Breast epithelium (tissue), 4 donors: ENCODE measurements at regions not wholly inside any gene's neighbourhood (a gene's known extent, or its start where the extent isn't known, plus 50 kb on each side); places are given as distances from the start of the nearest gene placed in this dataset.

Experiments
- DNase-seq, 2 donors: peaks; one replicate each; pipeline ENCODE4 v3.0.0-alpha.2; 2019; ENCODE audit warnings: low spot score in 2 of 2
- H3K27ac ChIP-seq, 2 donors: fragments of 200-600 bp; sonication (generic) in 1 of 2; one replicate each; pipeline ENCODE4 v1.5.1; 2016 to 2019; ENCODE audit warnings: mild to moderate bottlenecking in 1 of 2
- H3K27me3 ChIP-seq, 2 donors: fragments of 200-600 bp; sonication (generic) in 1 of 2; one replicate each; pipeline versions ENCODE4 v1.5.1 to v1.6.0; 2017 to 2019; ENCODE audit warnings: control low read depth in 1 of 2, mild to moderate bottlenecking in 1 of 2
- H3K36me3 ChIP-seq: fragments of 200-600 bp; one replicate; pipeline ENCODE4 v1.5.1; 2019
- H3K4me1 ChIP-seq, 2 donors: fragments of 200-600 bp; sonication (generic); one replicate each; pipeline ENCODE4 v1.5.1; 2016 to 2019; ENCODE audit warnings: control low read depth in 1 of 2
- H3K4me3 ChIP-seq, 3 donors: fragments of 200-600 bp; sonication (generic); 1 replicate in 2 of 3; 2 replicates in 1 of 3; pipeline ENCODE4 v1.5.1; 2016 to 2019; ENCODE audit warnings: mild to moderate bottlenecking in 3 of 3, moderate library complexity in 2 of 3
- H3K9me3 ChIP-seq, 2 donors: fragments of 200-600 bp; sonication (generic) in 1 of 2; one replicate each; pipeline ENCODE4 v1.5.1; 2016 to 2019; ENCODE audit warnings: control low read depth in 1 of 2
- CTCF ChIP-seq, 3 donors: fragments of 450-650 bp; IDR thresholded peaks; one replicate each; pipeline ENCODE4 v1.5.1; 2016 to 2017; ENCODE audit warnings: antibody characterized with exemption in 3 of 3, mild to moderate bottlenecking in 3 of 3, moderate library complexity in 3 of 3
- POLR2A ChIP-seq: fragments of 450-650 bp; IDR thresholded peaks from one replicate; pipeline ENCODE4 v1.6.1; 2016; ENCODE audit warnings: antibody characterized with exemption, mild to moderate bottlenecking, moderate library complexity
- POLR2AphosphoS5 ChIP-seq, 3 donors: sonication (generic); formaldehyde crosslinking; IDR thresholded peaks; one replicate each; pipeline ENCODE4 v1.6.1; 2017; ENCODE audit warnings: antibody characterized with exemption in 3 of 3
- intact Hi-C: fragments of 100-400 bp; cut with DNase I; formaldehyde crosslinking; loops from one replicate; pipeline ENCODE4 v1.15.1; 2023; ENCODE audit warnings: low total_unique reads

- Histone ChIP-seq H3K4me3 (no peak overlapping the region), H3K27me3 (no peaks in the 10 kb centered on the region), H3K4me1 (no peaks in the 10 kb centered on the region), H3K36me3 (no peaks in the 10 kb centered on the region), H3K9me3 (no peaks in the 10 kb centered on the region), H3K27ac (no peak overlapping the region)
- no peak for DNase-seq
- TF ChIP-seq CTCF (IDR thresholded peaks at IDR 0.05) (no peak), POLR2A (no peak), POLR2AphosphoS5 (IDR thresholded peaks at IDR 0.05) (no peak)
- intact Hi-C loops, result no loop called here
These were observed 1412.1 kb downstream of the PLA2G4A start for GRCh38 chr1:188240772-188241406.

- no peak overlapping the region for H3K27ac ChIP-seq
- no peak for TF ChIP-seq POLR2A
- no peak for TF ChIP-seq POLR2AphosphoS5 (IDR thresholded peaks at IDR 0.05)
- TF ChIP-seq CTCF (IDR thresholded peaks at IDR 0.05), result no peak
- DNase-seq, result no peak
- intact Hi-C loops, result no loop called here
- no peaks in the 10 kb centered on the region for H3K27me3 ChIP-seq
- no peaks in the 10 kb centered on the region for H3K36me3 ChIP-seq
- H3K4me3 ChIP-seq, result no peak overlapping the region
- H3K4me1 ChIP-seq, result no peaks in the 10 kb centered on the region
- no peaks in the 10 kb centered on the region for H3K9me3 ChIP-seq
These were observed 1412.9 kb downstream of the PLA2G4A start for GRCh38 chr1:188241629-188242028.

- Histone ChIP-seq H3K4me3 (no peak overlapping the region), H3K27me3 (no peaks in the 10 kb centered on the region), H3K4me1 (no peaks in the 10 kb centered on the region), H3K27ac (no peak overlapping the region), H3K9me3 (no peaks in the 10 kb centered on the region), H3K36me3 (no peaks in the 10 kb centered on the region)
- intact Hi-C loops, result no loop called here
- no peak for TF ChIP-seq POLR2A
- no peak for TF ChIP-seq CTCF (IDR thresholded peaks at IDR 0.05)
- TF ChIP-seq POLR2AphosphoS5 (IDR thresholded peaks at IDR 0.05), result no peak
- no peak for DNase-seq
These were observed 1414.7 kb downstream of the PLA2G4A start for GRCh38 chr1:188243456-188243855.

- TF ChIP-seq POLR2AphosphoS5 (IDR thresholded peaks at IDR 0.05) (no peak), CTCF (IDR thresholded peaks at IDR 0.05) (no peak), POLR2A (no peak)
- Histone ChIP-seq H3K36me3 (no peaks in the 10 kb centered on the region), H3K27ac (no peak overlapping the region), H3K9me3 (no peaks in the 10 kb centered on the region), H3K27me3 (no peaks in the 10 kb centered on the region), H3K4me3 (no peak overlapping the region), H3K4me1 (no peaks in the 10 kb centered on the region)
- intact Hi-C loops, result no loop called here
- no peak for DNase-seq
These were observed 1415.9 kb downstream of the PLA2G4A start for GRCh38 chr1:188244681-188245080.

GRCh38 chr1:188247255-188247654, 1418.5 kb downstream of the PLA2G4A start:
- H3K36me3 ChIP-seq, result no peaks in the 10 kb centered on the region
- no peak overlapping the region for H3K4me3 ChIP-seq
- no peaks in the 10 kb centered on the region for H3K4me1 ChIP-seq
- no peaks in the 10 kb centered on the region for H3K27me3 ChIP-seq
- DNase-seq, result no peak
- TF ChIP-seq POLR2A (no peak), POLR2AphosphoS5 (IDR thresholded peaks at IDR 0.05) (no peak)
- H3K9me3 ChIP-seq, result no peaks in the 10 kb centered on the region
- intact Hi-C loops, result no loop called here
- no peak overlapping the region for H3K27ac ChIP-seq

GRCh38 chr1:188249811-188250210, 1421.1 kb downstream of the PLA2G4A start:
- Histone ChIP-seq H3K27me3 (no peaks in the 10 kb centered on the region), H3K4me3 (no peak overlapping the region), H3K27ac (no peak overlapping the region), H3K9me3 (no peaks in the 10 kb centered on the region), H3K36me3 (no peaks in the 10 kb centered on the region), H3K4me1 (no peaks in the 10 kb centered on the region)
- TF ChIP-seq CTCF (IDR thresholded peaks at IDR 0.05) (no peak), POLR2A (no peak), POLR2AphosphoS5 (IDR thresholded peaks at IDR 0.05) (no peak)
- intact Hi-C loops, result no loop called here
- DNase-seq, result no peak
